T-cell (primary cell): ENCODE measurements at regions not wholly inside any gene's neighbourhood (a gene's known extent, or its start where the extent isn't known, plus 50 kb on each side); places are given as distances from the start of the nearest gene placed in this dataset.
A peak's percentile ranks its signal among the peaks of the same experiment; 100 is the strongest.

Experiments used
- ATAC-seq, 4 experiments: fragments of 200-7000 bp in 3 of 4; fragments of 150-1000 bp in 1 of 4; cut with Tn5 transposase; replicated peaks in 1 of 4; 1 replicate in 3 of 4; 2 replicates in 1 of 4; pipeline ENCODE4 v1.10.0; 2021; ENCODE audit warnings: moderate library complexity in 3 of 4, mild to moderate bottlenecking in 2 of 4, moderate number of reproducible peaks in 1 of 4
- CTCF ChIA-PET, 2 donors: fragments of 300-600 bp; sonication (Branson Sonifier 250); formaldehyde crosslinking; loops; one replicate each; lab custom pipeline; 2022; ENCODE audit warnings: antibody characterized with exemption in 2 of 2; lab: Charles Lee
- POLR2A ChIA-PET, 2 donors: fragments of 300-600 bp; sonication (Branson Sonifier 250); formaldehyde crosslinking; loops; one replicate each; lab custom pipeline; 2022; ENCODE audit warnings: antibody characterized with exemption in 2 of 2; lab: Charles Lee
- DNase-seq, 35 experiments: peaks; one replicate each; pipeline versions ENCODE4 v3.0.0 to v3.0.0-alpha.2; 2013 to 2023
- H3K27ac ChIP-seq: one replicate; pipeline ENCODE4 v1.5.1; 2013; ENCODE audit warnings: low read length
- H3K27me3 ChIP-seq, 2 experiments: replicated peaks in 1 of 2; 1 replicate in 1 of 2; 2 replicates in 1 of 2; pipeline versions ENCODE4 v1.6.1 to v1.7.0; 2013; ENCODE audit warnings: low read length in 1 of 2, mixed read lengths in 1 of 2; ENCODE audit not compliant: control insufficient read depth in 2 of 2, insufficient read depth in 2 of 2; ENCODE audit errors: extremely low read depth in 1 of 2
- H3K36me3 ChIP-seq, 2 donors: 1 replicate in 1 of 2; 2 replicates in 1 of 2; pipeline versions ENCODE4 v1.6.1 to v1.7.0; 2013; ENCODE audit warnings: low read length in 1 of 2; ENCODE audit not compliant: control insufficient read depth in 2 of 2, insufficient read depth in 1 of 2; ENCODE audit errors: extremely low read depth in 1 of 2
- H3K4me1 ChIP-seq, 2 experiments: 1 replicate in 1 of 2; 2 replicates in 1 of 2; pipeline versions ENCODE4 v1.6.1 to v1.7.0; 2013; ENCODE audit warnings: low read length in 2 of 2, mixed read lengths in 1 of 2; ENCODE audit not compliant: insufficient read depth in 2 of 2, control insufficient read depth in 1 of 2; ENCODE audit errors: extremely low read depth in 1 of 2
- H3K4me3 ChIP-seq, 2 donors: 1 replicate in 1 of 2; 2 replicates in 1 of 2; pipeline versions ENCODE4 v1.5.1 to v1.7.0; 2013; ENCODE audit warnings: mild to moderate bottlenecking in 2 of 2, low read length in 1 of 2, moderate library complexity in 1 of 2; ENCODE audit not compliant: control insufficient read depth in 1 of 2; ENCODE audit errors: extremely low read depth in 1 of 2
- H3K9me3 ChIP-seq: 2 replicates; pipeline ENCODE4 v1.7.0; 2013
- H3K27ac Mint-ChIP-seq, 2 donors: one replicate each; pipeline ENCODE4 v1.8.0; 2020 to 2021; ENCODE audit warnings: mild to moderate bottlenecking in 2 of 2, mixed read lengths in 2 of 2
- H3K27me3 Mint-ChIP-seq, 2 donors: one replicate each; pipeline ENCODE4 v1.8.0; 2021 to 2022; ENCODE audit warnings: mixed read lengths in 2 of 2
- H3K36me3 Mint-ChIP-seq: one replicate; pipeline ENCODE4 v1.8.0; 2021; ENCODE audit warnings: mixed read lengths
- H3K4me1 Mint-ChIP-seq, 3 donors: one replicate each; pipeline ENCODE4 v1.8.0; 2020 to 2022; ENCODE audit warnings: mixed read lengths in 3 of 3, mild to moderate bottlenecking in 1 of 3
- H3K4me3 Mint-ChIP-seq, 3 donors: one replicate each; pipeline ENCODE4 v1.8.0; 2020 to 2022; ENCODE audit warnings: mild to moderate bottlenecking in 3 of 3, mixed read lengths in 3 of 3, moderate library complexity in 3 of 3
- H3K9me3 Mint-ChIP-seq, 3 donors: one replicate each; pipeline ENCODE4 v1.8.0; 2020 to 2022; ENCODE audit warnings: mixed read lengths in 3 of 3
- WGBS: methylation state at CpG from one replicate; pipeline ENCODE4 v1.1.5; 2013; ENCODE audit warnings: missing lambda C conversion rate; ENCODE audit not compliant: insufficient coverage; 5-methylcytosine and 5-hydroxymethylcytosine counted together

GRCh38 chr14:76940021-76940760 lies 88.3 kb downstream of the IRF2BPL start:
- H3K36me3 ChIP-seq, result no peaks in the 10 kb centered on the region
- ATAC-seq (no peak), DNase-seq (no peak)
- H3K4me3 ChIP-seq, result no peak overlapping the region
- no peaks in the 10 kb centered on the region for H3K36me3 Mint-ChIP-seq
- no peaks in the 10 kb centered on the region for H3K9me3 ChIP-seq
- no peak overlapping the region for H3K27ac Mint-ChIP-seq
- H3K4me3 Mint-ChIP-seq, result no peak overlapping the region
- no peaks in the 10 kb centered on the region for H3K27me3 Mint-ChIP-seq
- H3K27ac ChIP-seq, result no peak overlapping the region
- WGBS, result 100% methylated on average over 1 of the region's 8 CpGs
- H3K4me1 Mint-ChIP-seq, result peaks cover 11 to 12% (median 12%) of the 10 kb centered on the region in 3 donors
- H3K27me3 ChIP-seq, result peaks cover 0 to 2% of the 10 kb centered on the region in 2 experiments
- POLR2A ChIA-PET, result interaction anchor here in 1 of 2 donors (0.6 kb wide), 1 partner anchor 89 kb away, joined by 7 read pairs; no protein-coding TSS in a partner anchor
- H3K9me3 Mint-ChIP-seq, result no peaks in the 10 kb centered on the region
- no peaks in the 10 kb centered on the region for H3K4me1 ChIP-seq
- CTCF ChIA-PET, result interaction anchor here in 1 of 2 donors (0.6 to 1.5 kb wide), 4 partner anchors 9 to 130 kb away, joined by 3 to 11 read pairs (median 4); no protein-coding TSS in a partner anchor

GRCh38 chr14:76939015-76939742 lies 89.3 kb downstream of the IRF2BPL start:
- WGBS, result 97% methylated on average over 4 of the region's 10 CpGs
- POLR2A ChIA-PET, result interaction anchor here in 1 of 2 donors (0.6 kb wide), 1 partner anchor 90 kb away, joined by 7 read pairs; no protein-coding TSS in a partner anchor
- CTCF ChIA-PET, result interaction anchor here (0.7 to 1.5 kb wide), 5 partner anchors 9 to 131 kb away, joined by 3 to 11 read pairs (median 4); no protein-coding TSS in a partner anchor

GRCh38 chr14:76938092-76938500 lies 90.4 kb downstream of the IRF2BPL start:
- 92% methylated on average over 3 of the region's 3 CpGs for WGBS
- Histone ChIP-seq H3K4me3 (no peak overlapping the region), H3K9me3 (no peaks in the 10 kb centered on the region), H3K36me3 (no peaks in the 10 kb centered on the region), H3K27me3 (peaks cover 0 to 2% of the 10 kb centered on the region in 2 experiments), H3K4me1 (peaks cover 0 to 5% of the 10 kb centered on the region in 2 experiments), H3K27ac (no peak overlapping the region)
- DNase-seq (no peak), ATAC-seq (no peak)
- Mint-ChIP-seq H3K4me3 (no peak overlapping the region), H3K36me3 (no peaks in the 10 kb centered on the region), H3K27me3 (no peaks in the 10 kb centered on the region), H3K27ac (peak overlapping the region in 1 of 2 donors; percentile 5), H3K4me1 (peaks cover 15 to 26% (median 16%) of the 10 kb centered on the region in 3 donors), H3K9me3 (no peaks in the 10 kb centered on the region)
- POLR2A ChIA-PET, result no interaction called here
- CTCF ChIA-PET, result interaction anchor here in 1 of 2 donors (1.3 kb wide), 1 partner anchor 8 kb away, joined by 5 read pairs; no protein-coding TSS in a partner anchor

More at GRCh38 chr14:76939015-76939742, 89.3 kb downstream of the IRF2BPL start:
- Histone ChIP-seq H3K9me3 (no peaks in the 10 kb centered on the region), H3K36me3 (no peaks in the 10 kb centered on the region), H3K4me3 (no peak overlapping the region), H3K27me3 (peaks cover 0 to 2% of the 10 kb centered on the region in 2 experiments), H3K27ac (no peak overlapping the region), H3K4me1 (no peaks in the 10 kb centered on the region)
- peaks cover 12 to 21% (median 12%) of the 10 kb centered on the region in 3 donors for H3K4me1 Mint-ChIP-seq
- no peak overlapping the region for H3K27ac Mint-ChIP-seq
- DNase-seq (no peak), ATAC-seq (no peak)
- H3K36me3 Mint-ChIP-seq, result no peaks in the 10 kb centered on the region
- no peaks in the 10 kb centered on the region for H3K9me3 Mint-ChIP-seq
- H3K4me3 Mint-ChIP-seq, result no peak overlapping the region
- H3K27me3 Mint-ChIP-seq, result no peaks in the 10 kb centered on the region

- no peak overlapping the region for H3K4me3 ChIP-seq
- H3K27me3 ChIP-seq, result peaks cover 0 to 2% of the 10 kb centered on the region in 2 experiments
- ATAC-seq (no peak), DNase-seq (no peak)
- peaks cover 0 to 5% of the 10 kb centered on the region in 2 experiments for H3K4me1 ChIP-seq
- no peaks in the 10 kb centered on the region for H3K36me3 Mint-ChIP-seq
- H3K4me1 Mint-ChIP-seq, result peaks cover 14 to 25% (median 17%) of the 10 kb centered on the region in 3 donors
- H3K9me3 ChIP-seq, result no peaks in the 10 kb centered on the region
- no peaks in the 10 kb centered on the region for H3K36me3 ChIP-seq
- no peak overlapping the region for H3K4me3 Mint-ChIP-seq
- ChIA-PET CTCF (interaction anchor here in 1 of 2 donors (1.1 kb wide), 2 partner anchors 65 to 133 kb away, joined by 3 to 4 read pairs; no protein-coding TSS in a partner anchor), POLR2A (no interaction called here)
- H3K27ac Mint-ChIP-seq, result peak overlapping the region in 1 of 2 donors; percentile 55
- WGBS, result 95% methylated on average over 7 of the region's 15 CpGs
- no peak overlapping the region for H3K27ac ChIP-seq
- no peaks in the 10 kb centered on the region for H3K9me3 Mint-ChIP-seq
- H3K27me3 Mint-ChIP-seq, result no peaks in the 10 kb centered on the region
Observed at GRCh38 chr14:76937181-76938091, 91.1 kb downstream of the IRF2BPL start.

GRCh38 chr14:76936483-76936882 lies 92.0 kb downstream of the IRF2BPL start:
- ChIA-PET POLR2A (interaction anchor here in 1 of 2 donors (0.5 kb wide), 1 partner anchor 33 kb away, joined by 3 read pairs; no protein-coding TSS in a partner anchor), CTCF (interaction anchor here (0.5 to 1.1 kb wide), 3 partner anchors 44 to 134 kb away, joined by 3 to 4 read pairs (median 3); no protein-coding TSS in a partner anchor)
- Mint-ChIP-seq H3K27me3 (no peaks in the 10 kb centered on the region), H3K4me3 (no peak overlapping the region), H3K36me3 (no peaks in the 10 kb centered on the region), H3K4me1 (peaks cover 18 to 33% (median 22%) of the 10 kb centered on the region in 3 donors), H3K9me3 (no peaks in the 10 kb centered on the region), H3K27ac (no peak overlapping the region)
- 93% methylated on average over 5 of the region's 7 CpGs for WGBS
- DNase-seq, result no peak
- no peaks in the 10 kb centered on the region for H3K9me3 ChIP-seq
- H3K27me3 ChIP-seq, result peaks cover 0 to 2% of the 10 kb centered on the region in 2 experiments
- peaks cover 0 to 14% of the 10 kb centered on the region in 2 experiments for H3K4me1 ChIP-seq
- no peak overlapping the region for H3K4me3 ChIP-seq
- H3K36me3 ChIP-seq, result no peaks in the 10 kb centered on the region
- ATAC-seq, result no peak
- no peak overlapping the region for H3K27ac ChIP-seq
